Sigmoid colon (tissue), 4 donors: ENCODE measurements at regions not wholly inside any gene's neighbourhood (a gene's known extent, or its start where the extent isn't known, plus 50 kb on each side); places are given as distances from the start of the nearest gene placed in this dataset.

ENCODE experiments used
- CTCF ChIP-seq, 4 experiments: fragments of 450-650 bp in 3 of 4; fragments of 200-600 bp in 1 of 4; IDR thresholded peaks; one replicate each; pipeline ENCODE4 v1.5.1; 2016 to 2019; ENCODE audit warnings: antibody characterized with exemption in 4 of 4, mild to moderate bottlenecking in 3 of 4, moderate library complexity in 2 of 4
- EP300 ChIP-seq, 4 donors: sonication (generic); formaldehyde crosslinking; IDR thresholded peaks; one replicate each; pipeline ENCODE4 v1.6.1; 2017; ENCODE audit warnings: antibody characterized with exemption in 4 of 4
- POLR2A ChIP-seq, 2 donors: fragments of 450-650 bp; IDR thresholded peaks; one replicate each; pipeline ENCODE4 v1.6.1; 2016; ENCODE audit warnings: antibody characterized with exemption in 2 of 2, mild to moderate bottlenecking in 2 of 2, moderate library complexity in 2 of 2
- POLR2AphosphoS5 ChIP-seq, 4 donors: sonication (generic); formaldehyde crosslinking; IDR thresholded peaks; one replicate each; pipeline ENCODE4 v1.6.1; 2017; ENCODE audit warnings: antibody characterized with exemption in 4 of 4

GRCh38 chr7:114062810-114063209 is 144.0 kb upstream of the PPP1R3A start:
- TF ChIP-seq CTCF (IDR thresholded peaks at IDR 0.05), result no peak
- TF ChIP-seq POLR2AphosphoS5 (IDR thresholded peaks at IDR 0.05), result no peak
- TF ChIP-seq POLR2A (IDR thresholded peaks at IDR 0.05), result no peak
- TF ChIP-seq EP300 (IDR thresholded peaks at IDR 0.05), result no peak
